ENCODE measurements at regions not wholly inside any gene's neighbourhood (a gene's known extent, or its start where the extent isn't known, plus 50 kb on each side); places are given as distances from the start of the nearest gene placed in this dataset.
"Not testable (repeated sequence)": the region's sequence is repeated elsewhere in the genome, so short reads cannot be mapped to it uniquely, and the experiment has no call there.

- DNase-seq (ENCODE audit: low read depth, low spot score), result no peak
Measured at GRCh38 chr6:134821928-134822864, 127.7 kb downstream of the ALDH8A1 start.

GRCh38 chr6:134821397-134821796 lies 128.5 kb downstream of the ALDH8A1 start:
- DNase-seq (ENCODE audit: low read depth, low spot score), result no peak

GRCh38 chr6:134819863-134820800 lies 129.8 kb downstream of the ALDH8A1 start:
- DNase-seq (ENCODE audit: low read depth, low spot score), result no peak

- no peak for DNase-seq (ENCODE audit: low read depth, low spot score)
Measured at GRCh38 chr6:134819236-134819635, 130.7 kb downstream of the ALDH8A1 start.

- DNase-seq (ENCODE audit: low read depth, low spot score), result no peak
Measured at GRCh38 chr6:134817448-134817847, 132.5 kb downstream of the ALDH8A1 start.

- no peak for DNase-seq (ENCODE audit: low read depth, low spot score)
Measured at GRCh38 chr6:134816780-134817179, 133.1 kb downstream of the ALDH8A1 start.

GRCh38 chr6:134816300-134816699 lies 133.6 kb downstream of the ALDH8A1 start:
- no peak for DNase-seq (ENCODE audit: low read depth, low spot score)

- DNase-seq (ENCODE audit: low read depth, low spot score), result no peak
Measured at GRCh38 chr6:134814076-134814695, 135.7 kb downstream of the ALDH8A1 start.

- no peak for DNase-seq (ENCODE audit: low read depth, low spot score)
Measured at GRCh38 chr6:134813146-134813545, 136.8 kb downstream of the ALDH8A1 start.

- no peak for DNase-seq (ENCODE audit: low read depth, low spot score)
Measured at GRCh38 chr6:134810402-134810801, 139.5 kb downstream of the ALDH8A1 start.

- no peak for DNase-seq (ENCODE audit: low read depth, low spot score)
Measured at GRCh38 chr6:134809130-134809529, 140.8 kb downstream of the ALDH8A1 start.

GRCh38 chr6:134806180-134806798 lies 143.6 kb downstream of the ALDH8A1 start:
- DNase-seq (ENCODE audit: low read depth, low spot score), result no peak

GRCh38 chr6:134805168-134805567 lies 144.7 kb downstream of the ALDH8A1 start:
- no peak for DNase-seq (ENCODE audit: low read depth, low spot score)

- DNase-seq (ENCODE audit: low read depth, low spot score), result not testable (repeated sequence)
Measured at GRCh38 chr6:134804311-134804710, 145.6 kb downstream of the ALDH8A1 start.

GRCh38 chr6:134802426-134803058 lies 147.4 kb downstream of the ALDH8A1 start:
- DNase-seq (ENCODE audit: low read depth, low spot score), result no peak

GRCh38 chr6:134797400-134798113 lies 152.3 kb downstream of the ALDH8A1 start:
- no peak for DNase-seq (ENCODE audit: low read depth, low spot score)

- DNase-seq (ENCODE audit: low read depth, low spot score), result no peak
Measured at GRCh38 chr6:134795691-134796090, 154.2 kb downstream of the ALDH8A1 start.

GRCh38 chr6:134795001-134795400 lies 154.9 kb downstream of the ALDH8A1 start:
- DNase-seq (ENCODE audit: low read depth, low spot score), result peak; percentile 19

GRCh38 chr6:134791243-134791843 lies 158.6 kb downstream of the ALDH8A1 start:
- DNase-seq (ENCODE audit: low read depth, low spot score), result not testable (repeated sequence)
